HG03354 (cell line): ENCODE measurements at regions not wholly inside any gene's neighbourhood (a gene's known extent, or its start where the extent isn't known, plus 50 kb on each side); places are given as distances from the start of the nearest gene placed in this dataset.
"Not testable (repeated sequence)": the region's sequence is repeated elsewhere in the genome, so short reads cannot be mapped to it uniquely, and the experiment has no call there.

Experiments
- ATAC-seq: cut with Tn5 transposase; IDR thresholded peaks from one replicate; pipeline ENCODE4 v1.9.1; 2021; ENCODE audit warnings: mild to moderate bottlenecking; ENCODE audit not compliant: unreplicated experiment, poor library complexity, severe bottlenecking

DNA sequence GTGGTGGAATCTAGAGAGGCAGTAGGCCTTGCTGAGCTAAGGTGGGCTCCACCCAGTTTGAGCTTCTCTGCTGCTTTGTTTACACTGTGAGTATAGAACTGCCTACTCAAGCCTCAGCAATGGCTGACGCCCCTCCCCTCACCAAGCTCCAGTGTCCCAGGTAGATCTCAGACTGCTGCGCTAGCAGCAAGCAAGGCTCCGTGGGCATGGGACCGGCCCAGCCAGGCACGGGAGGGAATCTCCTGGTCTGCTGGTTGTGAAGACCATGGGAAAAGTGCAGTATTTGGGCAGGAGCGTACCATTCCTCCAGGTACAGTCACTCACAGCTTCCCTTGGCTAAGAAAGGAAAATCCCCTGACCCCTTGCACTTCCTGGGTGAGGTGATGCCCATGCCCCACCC, 407.1 kb downstream of the ZPLD1 start:
- ATAC-seq, result no peak

DNA sequence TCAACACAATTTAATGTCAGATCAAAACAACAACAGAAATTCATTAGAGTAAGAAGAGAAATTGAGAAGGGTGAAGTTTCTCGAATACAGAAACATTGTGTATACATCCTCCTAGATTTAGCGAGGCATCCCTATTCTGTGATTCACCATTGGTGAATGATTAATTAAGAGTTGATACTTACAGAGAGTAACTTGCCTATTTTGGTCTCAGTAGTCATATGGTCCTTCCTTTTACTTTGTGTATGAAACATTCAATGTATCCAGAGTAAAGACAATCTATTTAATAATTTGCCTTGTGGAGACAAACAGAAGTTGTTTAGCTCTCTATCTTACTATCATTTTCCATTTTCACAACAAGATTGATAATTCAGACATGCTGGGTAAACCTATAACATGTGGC, 432.0 kb downstream of the ZPLD1 start:
- ATAC-seq, result peak; percentile 45

DNA sequence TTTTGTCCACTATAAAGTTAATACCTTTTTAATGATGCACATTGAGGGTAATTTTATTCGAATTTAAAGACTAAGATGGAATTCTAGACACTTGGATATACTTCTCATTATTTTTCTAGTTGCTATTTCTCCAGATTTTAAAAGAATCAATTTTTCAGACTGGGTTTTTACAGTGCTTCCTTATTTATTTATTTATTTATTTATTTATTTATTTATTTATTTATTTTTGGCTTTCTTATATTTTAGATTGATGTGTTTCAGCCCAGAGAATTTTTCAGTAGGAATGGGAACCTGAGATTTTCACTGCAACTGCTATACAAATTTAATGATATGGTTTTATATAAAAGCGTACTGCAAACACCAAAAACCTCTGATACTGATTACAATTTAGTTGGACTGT, 448.7 kb downstream of the ZPLD1 start:
- no peak for ATAC-seq

DNA sequence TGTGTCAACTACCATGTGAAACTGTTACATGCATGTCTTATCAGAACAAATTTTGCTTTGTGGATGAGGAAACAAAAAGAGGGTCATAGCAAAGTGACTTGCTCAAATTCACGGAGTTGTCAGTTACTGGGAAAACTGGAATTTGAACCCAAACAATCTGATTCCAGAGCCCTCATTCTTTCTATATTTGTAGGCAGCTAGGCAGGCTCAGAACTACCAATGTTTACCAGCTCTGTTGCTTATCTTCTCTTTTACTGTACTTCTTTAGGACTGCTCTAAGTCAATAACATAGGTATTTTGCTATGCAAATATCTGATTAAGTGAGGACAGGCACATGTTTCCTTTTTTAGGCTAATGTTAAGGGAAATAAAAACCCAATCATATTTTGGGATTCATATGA, 450.5 kb downstream of the ZPLD1 start:
- no peak for ATAC-seq

DNA sequence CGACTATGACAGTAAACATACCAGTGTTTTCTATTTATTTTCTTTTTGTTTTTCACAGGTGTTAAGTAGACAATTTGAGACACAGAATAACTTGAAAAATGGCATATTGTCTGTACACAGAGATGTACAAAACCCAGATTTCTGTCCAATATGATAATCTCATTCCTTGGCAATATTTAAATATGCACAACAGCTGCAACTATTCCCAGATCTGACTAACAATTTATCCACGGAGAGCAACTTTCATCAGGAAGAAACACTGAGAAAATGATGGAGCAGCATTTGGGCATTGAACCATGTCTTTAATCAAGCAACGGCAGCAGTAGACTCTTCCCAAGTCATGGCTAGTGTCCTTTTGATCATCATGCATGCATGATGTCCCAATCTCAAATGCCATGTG, 452.6 kb downstream of the ZPLD1 start:
- ATAC-seq, result no peak

DNA sequence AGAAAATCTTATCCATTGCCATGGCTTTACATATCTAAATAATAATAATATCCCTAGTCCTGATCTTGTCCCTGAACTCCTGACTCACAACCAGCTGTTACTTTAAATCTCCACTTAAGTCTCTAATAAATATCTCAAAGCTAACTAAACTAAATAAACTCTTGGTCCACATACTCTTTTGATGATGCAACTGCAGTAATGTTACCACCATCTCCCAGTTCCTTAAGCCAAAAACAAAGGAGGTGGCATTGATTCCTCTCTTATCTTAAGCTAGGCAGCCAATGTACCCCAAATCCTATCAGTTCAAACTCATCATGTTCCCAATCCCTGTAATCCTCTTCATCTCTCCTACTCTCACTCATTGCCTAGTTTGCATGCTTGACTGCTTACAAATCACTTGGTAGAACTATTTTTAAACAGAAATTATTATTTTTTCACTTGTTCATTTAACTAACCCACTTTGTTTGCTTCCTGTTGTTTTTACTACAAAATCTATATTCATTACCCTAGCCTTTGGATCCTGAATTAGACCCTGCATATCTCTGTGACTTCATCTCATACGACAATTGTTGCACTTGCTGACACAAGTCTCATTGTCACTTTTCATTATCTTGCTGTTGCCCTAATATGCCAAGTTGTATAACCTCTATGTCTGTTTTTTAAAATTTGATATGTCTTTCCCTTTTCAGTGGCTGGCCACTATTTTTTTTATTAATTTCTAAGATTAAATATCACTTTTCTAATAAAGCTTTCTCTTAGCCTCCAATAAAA, 462.2 kb downstream of the ZPLD1 start:
- no peak for ATAC-seq

DNA sequence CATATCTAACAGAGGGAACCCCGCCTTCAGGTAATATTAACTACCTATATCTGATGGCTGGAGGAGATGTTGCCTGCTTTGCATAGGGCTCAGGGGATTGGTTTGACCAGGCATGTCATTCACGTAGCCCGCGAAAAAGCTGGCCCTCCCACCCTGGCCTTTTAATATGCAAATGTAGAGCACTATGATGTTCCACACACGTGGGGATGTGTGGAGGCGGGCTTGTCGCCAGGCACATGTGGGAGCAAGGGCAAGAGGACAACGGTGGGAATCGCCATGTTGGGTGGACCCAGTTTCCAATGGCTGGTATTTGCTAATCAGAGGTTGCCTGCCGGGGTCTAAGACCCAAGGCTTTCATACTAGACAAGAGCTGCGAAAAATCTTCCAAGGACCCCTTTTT, 469.8 kb downstream of the ZPLD1 start:
- no peak for ATAC-seq

DNA sequence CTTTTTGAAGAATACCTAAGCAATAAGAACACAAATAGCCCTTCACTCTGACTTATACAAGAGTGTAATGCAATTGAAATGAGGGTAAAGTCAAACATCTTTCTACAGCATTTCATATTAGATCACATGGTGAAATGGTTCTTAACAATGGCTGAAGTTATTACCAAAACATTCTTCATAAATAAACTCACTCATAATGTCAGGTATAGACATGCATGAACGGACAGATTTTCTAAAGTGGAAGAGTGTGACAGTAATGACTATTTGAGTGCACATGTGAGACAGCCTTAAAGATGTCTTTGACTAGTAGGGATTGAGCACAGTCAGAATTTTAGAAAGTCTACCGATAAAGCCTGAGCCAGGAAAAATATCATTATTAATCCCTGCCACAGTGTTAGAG, 471.0 kb downstream of the ZPLD1 start:
- no peak for ATAC-seq

DNA sequence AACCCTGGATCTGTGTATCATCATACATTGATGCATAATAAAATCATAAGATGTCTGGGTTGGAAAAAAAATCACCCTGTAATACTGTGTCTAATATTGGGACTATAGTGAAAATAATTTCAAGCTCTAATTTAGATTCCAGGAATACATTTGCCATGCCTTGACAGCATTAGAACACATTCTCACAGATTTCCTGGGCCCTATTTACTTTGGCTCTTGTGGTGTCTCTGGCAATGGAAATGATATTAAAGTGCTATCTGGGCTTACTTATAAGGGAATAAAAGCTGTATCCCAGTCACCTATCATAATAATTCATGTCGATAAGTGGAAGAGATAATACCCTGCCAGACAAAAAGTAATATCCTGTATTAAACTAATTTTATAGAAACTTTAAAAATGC, 472.0 kb downstream of the ZPLD1 start:
- ATAC-seq, result no peak

DNA sequence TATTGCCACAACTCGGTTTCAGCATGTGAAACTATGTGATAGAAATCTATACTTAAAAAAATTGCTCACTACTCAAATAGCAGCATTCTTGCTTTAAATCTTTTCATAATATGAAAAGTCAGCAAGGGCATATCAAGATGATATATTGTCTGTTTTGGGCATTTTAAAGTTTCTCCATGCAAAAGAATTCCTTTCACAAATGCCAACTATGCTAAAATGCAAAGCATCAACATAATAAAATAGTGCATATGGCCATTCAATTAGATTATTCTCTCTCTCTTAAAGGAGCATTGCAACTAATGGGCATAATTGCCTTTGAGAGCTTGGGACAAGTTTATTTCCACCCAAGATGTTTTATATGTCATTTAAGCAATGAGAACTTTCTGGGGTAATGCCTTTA, 475.1 kb downstream of the ZPLD1 start:
- no peak for ATAC-seq

DNA sequence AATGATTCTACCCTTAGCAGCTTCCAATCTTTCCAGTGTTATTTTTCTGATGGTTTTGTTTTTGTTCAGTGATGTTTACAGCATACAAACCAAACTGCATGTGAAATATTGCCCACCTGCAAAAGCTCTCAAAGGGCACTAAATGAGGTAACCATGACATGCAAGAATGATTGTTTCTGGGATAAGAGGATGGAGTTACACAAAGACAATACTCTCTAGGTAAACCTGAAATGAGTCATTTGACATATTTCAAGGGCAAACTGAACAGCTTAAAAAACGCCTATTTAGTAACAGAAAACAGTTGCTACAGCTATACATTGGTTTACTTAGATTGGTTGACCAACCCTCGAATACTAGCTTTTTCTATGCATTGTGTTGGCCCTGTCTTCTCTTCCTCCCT, 481.7 kb downstream of the ZPLD1 start:
- ATAC-seq, result no peak

DNA sequence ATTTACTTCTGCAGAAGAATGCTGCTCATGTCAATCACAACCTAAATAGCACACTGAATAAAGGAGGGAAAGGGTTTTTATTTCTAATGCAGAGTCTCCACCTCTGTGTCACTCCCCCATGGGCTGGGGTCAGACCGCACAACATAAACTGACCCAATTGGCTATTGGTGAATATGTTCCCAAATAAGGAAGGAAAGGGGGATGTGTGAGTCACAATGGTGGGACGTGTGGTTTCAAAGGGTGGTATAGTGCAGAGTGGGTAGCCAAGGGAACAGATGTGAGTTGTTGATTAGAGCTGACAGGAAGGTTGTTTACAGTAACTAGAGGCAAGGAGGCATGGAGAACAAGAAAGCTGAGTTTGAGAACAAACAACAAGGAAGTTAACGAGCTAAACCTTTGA, 491.8 kb downstream of the ZPLD1 start:
- no peak for ATAC-seq

DNA sequence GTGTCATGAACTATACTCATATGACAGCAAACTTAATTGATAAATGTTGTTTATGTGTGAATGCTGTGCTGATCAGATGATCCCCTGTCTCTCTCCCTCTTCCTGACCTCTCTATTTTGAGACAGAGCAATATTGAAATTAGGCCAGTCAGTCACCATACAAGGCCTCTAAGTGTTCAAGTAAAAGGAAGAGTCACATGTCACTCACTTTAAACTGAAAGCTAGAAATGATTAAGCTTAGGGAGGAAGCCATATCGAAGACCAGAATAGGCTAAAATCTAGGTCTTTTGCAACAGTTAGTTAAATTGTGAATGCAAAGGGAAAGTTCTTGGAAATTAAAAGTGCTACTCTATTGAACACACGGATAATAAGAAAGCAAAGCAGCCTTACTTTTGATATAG, 498.6 kb downstream of the ZPLD1 start:
- ATAC-seq, result no peak

DNA sequence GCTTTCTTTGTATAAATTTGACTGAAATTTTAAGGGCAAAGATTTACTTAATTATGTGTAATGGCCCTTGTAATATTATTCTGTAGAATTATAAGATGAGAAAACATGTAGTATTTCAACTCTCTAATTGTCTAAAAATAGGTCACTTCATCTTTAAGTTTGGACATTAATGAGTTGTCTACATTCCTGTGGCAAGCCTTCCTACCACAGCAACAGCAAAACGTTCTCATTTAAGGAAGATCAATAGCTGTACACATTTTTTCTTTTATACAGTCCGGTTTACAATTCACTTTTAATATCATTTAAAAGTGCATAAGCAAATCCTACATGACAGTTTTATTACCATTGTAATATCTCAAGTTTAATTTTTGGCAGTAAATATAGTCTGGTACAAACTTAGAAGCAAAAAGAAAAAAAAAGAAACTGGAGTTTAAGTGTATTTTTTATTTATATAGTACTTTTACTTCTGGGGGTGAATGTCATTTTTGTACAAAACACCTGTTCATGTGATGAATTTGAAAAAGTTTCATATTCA, 501.8 kb downstream of the ZPLD1 start:
- ATAC-seq, result no peak

DNA sequence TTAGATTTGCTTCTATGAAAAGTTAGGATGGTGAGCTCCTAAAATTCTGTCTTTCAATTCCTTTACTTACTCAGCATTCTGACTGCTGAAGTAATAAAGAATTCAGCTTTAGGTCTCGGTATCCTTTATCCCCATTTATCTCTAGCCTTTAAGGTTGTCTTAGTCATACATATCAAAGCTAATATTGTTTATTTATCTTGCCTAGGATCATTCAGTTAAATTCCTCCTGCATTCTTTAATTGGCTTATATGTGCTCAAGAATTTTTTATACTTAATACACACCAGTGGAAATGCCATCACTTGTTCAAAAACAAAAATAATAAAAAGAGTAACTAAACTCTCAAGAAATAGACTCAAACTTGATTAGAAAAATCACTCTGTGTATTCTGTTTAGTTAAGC, 507.0 kb downstream of the ZPLD1 start:
- no peak for ATAC-seq

DNA sequence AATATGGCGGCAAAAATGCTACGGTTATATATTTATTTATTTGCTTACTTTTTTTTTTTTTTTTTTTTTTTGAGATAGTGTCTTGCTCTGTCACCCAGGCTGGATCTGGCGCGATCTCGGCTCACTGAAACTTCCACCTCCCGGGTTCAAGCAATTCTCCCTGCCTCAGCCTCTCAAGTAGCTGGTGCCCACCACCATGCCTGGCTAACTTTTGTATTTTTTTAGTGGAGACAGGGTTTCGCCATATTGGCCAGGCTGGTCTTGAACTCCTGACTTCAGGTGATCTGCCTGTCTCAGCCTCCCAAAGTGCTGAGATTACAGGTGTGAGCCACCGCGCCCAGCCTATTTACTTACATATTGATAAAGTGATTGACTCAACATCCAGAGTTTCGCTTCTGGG, 511.6 kb downstream of the ZPLD1 start:
- ATAC-seq, result not testable (repeated sequence)

DNA sequence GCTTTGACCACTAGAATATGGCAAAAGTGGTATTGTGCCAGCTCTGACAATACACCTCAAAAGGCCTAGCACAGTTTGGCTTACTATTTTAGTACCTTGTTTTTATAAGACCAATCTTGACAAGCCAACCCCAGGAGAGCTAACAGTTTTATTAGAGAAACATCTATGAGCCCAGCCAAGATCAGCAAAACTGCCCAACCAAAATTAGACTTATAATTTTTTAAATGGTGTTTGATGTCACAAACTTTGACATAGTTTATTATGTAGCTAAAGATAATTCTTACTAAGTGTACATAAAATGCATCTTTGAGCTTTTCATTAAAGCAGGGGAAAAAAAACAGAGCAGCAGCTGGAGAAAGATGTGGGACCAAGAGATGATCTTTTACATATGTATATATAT, 537.5 kb downstream of the ZPLD1 start:
- ATAC-seq, result no peak

DNA sequence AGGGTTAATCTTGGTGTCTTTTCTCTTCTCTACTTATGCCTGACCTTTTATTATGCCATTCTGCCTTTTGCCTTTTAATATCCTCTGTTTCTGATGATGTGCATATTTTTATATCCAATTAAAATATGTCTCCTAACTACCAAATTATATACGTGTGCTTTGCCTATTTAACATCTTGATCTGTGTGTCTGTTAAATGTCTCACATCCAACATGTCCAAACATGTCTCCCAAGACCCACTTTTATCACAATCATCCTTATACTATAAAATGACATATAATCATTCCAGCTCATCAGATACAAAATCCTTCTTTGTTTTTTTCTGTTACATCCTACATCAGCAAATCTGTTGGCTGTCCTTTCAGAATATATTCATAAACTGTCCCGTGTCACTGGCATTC, 539.5 kb downstream of the ZPLD1 start:
- ATAC-seq, result no peak

DNA sequence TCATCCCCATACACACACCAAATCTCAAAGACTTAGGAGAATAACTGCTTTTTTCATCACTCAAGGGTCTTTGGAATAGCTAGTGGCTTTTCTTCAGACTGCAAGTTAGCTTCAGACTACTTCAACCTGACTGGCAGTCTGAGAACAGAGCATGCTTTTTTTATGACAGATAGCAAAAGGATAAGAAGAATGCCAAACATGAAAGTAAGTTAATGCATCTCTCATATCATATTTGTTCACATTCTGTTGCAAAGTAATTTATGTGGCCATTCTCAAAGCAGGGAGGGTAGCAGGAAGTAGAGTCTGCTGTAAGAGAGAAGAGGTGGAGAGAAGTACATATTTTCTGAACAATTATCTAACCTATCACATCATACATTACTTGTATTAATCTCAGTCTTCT, 544.4 kb downstream of the ZPLD1 start:
- no peak for ATAC-seq

DNA sequence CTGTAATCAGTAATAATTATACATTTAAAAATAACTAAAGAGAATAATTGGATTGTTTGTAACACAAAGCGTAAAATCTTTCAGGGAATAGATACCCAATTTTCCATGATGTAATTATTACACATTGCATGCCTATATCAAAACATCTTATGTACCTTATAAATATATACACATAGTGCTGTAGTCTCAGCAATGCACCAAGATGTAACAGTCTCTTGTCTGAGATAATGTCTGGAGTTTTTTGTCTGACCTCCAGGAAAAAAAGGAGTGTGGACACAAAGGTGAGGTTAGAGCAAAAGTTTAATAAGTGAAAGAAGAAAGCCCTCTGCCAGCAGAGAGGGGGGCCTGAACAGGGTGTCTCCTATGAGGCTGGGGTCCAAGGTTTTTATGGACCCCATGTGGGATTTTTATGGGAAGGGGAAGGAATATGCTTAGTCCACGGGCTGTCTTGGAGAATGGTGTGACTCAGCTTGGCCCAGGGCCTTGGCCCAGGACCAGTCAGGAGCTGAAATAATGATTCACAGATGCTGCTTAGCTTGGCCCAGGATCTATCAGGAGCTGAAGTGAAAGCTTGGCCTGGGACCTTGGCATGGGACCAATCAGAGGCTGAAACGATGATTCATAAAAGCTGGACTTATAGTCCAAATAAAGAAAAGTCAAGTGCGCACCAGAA, 545.0 kb downstream of the ZPLD1 start:
- no peak for ATAC-seq

DNA sequence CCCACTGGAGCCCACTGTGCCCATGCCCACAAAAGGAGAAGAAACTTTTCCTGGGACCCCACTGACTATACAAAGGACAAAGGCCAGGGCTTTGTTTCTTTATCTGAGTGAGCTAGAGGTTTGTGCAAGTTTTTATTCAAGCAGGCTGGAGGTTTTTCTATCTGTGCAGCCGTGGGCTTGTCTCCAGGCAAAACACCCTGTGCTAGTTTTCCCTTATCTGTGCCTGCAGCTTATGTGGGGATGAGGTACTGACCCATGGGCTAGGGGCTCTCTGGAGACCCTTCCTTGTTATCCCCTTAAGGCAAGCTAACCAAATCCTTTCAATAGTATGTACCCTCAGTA, 545.5 kb downstream of the ZPLD1 start:
- no peak for ATAC-seq
